Heart right ventricle (tissue), 16 donors: ENCODE measurements at regions not wholly inside any gene's neighbourhood (a gene's known extent, or its start where the extent isn't known, plus 50 kb on each side); places are given as distances from the start of the nearest gene placed in this dataset.
A peak's percentile ranks its signal among the peaks of the same experiment; 100 is the strongest.

Source experiments
- ATAC-seq, 8 donors: fragments of 200-7000 bp; cut with Tn5 transposase; one replicate each; pipeline ENCODE4 v1.9.1; 2020; ENCODE audit warnings: mild to moderate bottlenecking in 8 of 8, moderate library complexity in 8 of 8, moderate number of reproducible peaks in 1 of 8
- DNase-seq, 2 donors: peaks; one replicate each; pipeline ENCODE4 v3.0.0-alpha.2; 2020
- H3K27ac ChIP-seq, 10 donors: fragments of 200-600 bp; sonication (generic) in 2 of 10; one replicate each; pipeline versions ENCODE4 v1.5.0 to v1.8.0; 2020 to 2022; ENCODE audit warnings: mild to moderate bottlenecking in 3 of 10
- H3K27me3 ChIP-seq, 7 donors: fragments of 200-600 bp; one replicate each; pipeline ENCODE4 v1.8.0; 2021 to 2022; ENCODE audit warnings: mild to moderate bottlenecking in 2 of 7
- H3K36me3 ChIP-seq, 9 donors: fragments of 200-600 bp; sonication (generic) in 1 of 9; one replicate each; pipeline versions ENCODE4 v1.5.0 to v1.8.0; 2020 to 2022; ENCODE audit warnings: mild to moderate bottlenecking in 2 of 9
- H3K4me1 ChIP-seq, 9 donors: fragments of 200-600 bp; sonication (generic) in 1 of 9; one replicate each; pipeline versions ENCODE4 v1.5.0 to v1.8.0; 2020 to 2022; ENCODE audit warnings: mild to moderate bottlenecking in 4 of 9
- H3K4me3 ChIP-seq, 10 donors: fragments of 200-600 bp; sonication (generic) in 2 of 10; one replicate each; pipeline versions ENCODE4 v1.5.0 to v1.8.0; 2020 to 2022; ENCODE audit warnings: mild to moderate bottlenecking in 7 of 10, moderate library complexity in 2 of 10
- H3K9me3 ChIP-seq, 11 donors: fragments of 200-600 bp in 10 of 11; sonication (generic) in 2 of 11; one replicate each; pipeline versions ENCODE4 v1.5.0 to v1.8.0; 2013 to 2022; ENCODE audit warnings: mild to moderate bottlenecking in 2 of 11, control low read depth in 1 of 11, moderate library complexity in 1 of 11
- CTCF ChIP-seq, 9 donors: fragments of 200-600 bp; sonication (generic) in 2 of 9; IDR thresholded peaks; one replicate each; pipeline versions ENCODE4 v1.5.0 to v1.8.0; 2021 to 2022; ENCODE audit warnings: antibody characterized with exemption in 9 of 9, mild to moderate bottlenecking in 5 of 9, moderate library complexity in 1 of 9
- WGBS, 2 donors: extraction: QIAGEN DNeasy Blood & Tissue Kit; methylation state at CpG; one replicate each; pipeline ENCODE4 v1.1.7; 2013; ENCODE audit warnings: inconsistent platforms in 1 of 2; 5-methylcytosine and 5-hydroxymethylcytosine counted together
- intact Hi-C, 10 donors: fragments of 100-400 bp; cut with DNase I; formaldehyde crosslinking; loops; one replicate each; pipeline versions ENCODE4 v1.11.1 to v1.14.2; 2022
- donor health status: Arrhythmogenic right ventricular cardiomyopathy.
- donor health status: ischemic (EF 13 %, LVEDD 7.1; RV severe dilation, severe dysfunction).
- donor health status: healthy with polysubstance abuse.
- donor health status: DM: no; HTN: yes; CAD: no.
- donor health status: DM: no; HTN: no; CAD: no.
- donor health status: ischemic (EF 25% LVEDD 6.9; RV normal size, moderate dysfunction).
- donor health status: ischemic (EF 25% LVEDD 5.7; RV mildly dilated, moderate dysfunction).
- donor health status: healthy.
- donor health status: DM: yes; HTN: yes; CAD: no.
- donor health status: Ischemic cardiomyopathy.
- donor health status: ischemic (EF 35%, LVEDD 5.7; RV mildly dilated, moderate dysfunction).
- donor health status: nonischemic (EF 11% LVEDD 7.7; RV severe dilation, severe dysfunction).
- donor health status: DM: yes; HTN: yes; CAD: no.
- donor health status: PGD.
- donor health status: ischemic (EF 29% LVEDD 5.4; RV normal size, mild dysfunction).
- donor health status: nonischemic (EF 23%, LVEDD 6.1; RV moderate dilation, normal function).

- 88 to 100% methylated on average over 1 of the region's 1 CpG for WGBS, 2 donors
- no peak for DNase-seq
- peaks cover 0 to 7% (median 2%) of the 10 kb centered on the region in 9 donors for H3K4me1 ChIP-seq
- peak in 7 of 8 donors; percentile 71 to 99 (median 82) for ATAC-seq
- TF ChIP-seq CTCF (IDR thresholded peaks at IDR 0.05): no peak
- no peaks in the 10 kb centered on the region for H3K27me3 ChIP-seq
- intact Hi-C loops: no loop called here
- H3K27ac ChIP-seq: no peak overlapping the region
- H3K36me3 ChIP-seq: no peaks in the 10 kb centered on the region
- H3K9me3 ChIP-seq: peaks cover 0 to 18% (median 0%) of the 10 kb centered on the region in 11 donors
- no peak overlapping the region for H3K4me3 ChIP-seq
Measured at GRCh38 chr3:40701016-40701588, 176.3 kb downstream of the ZNF621 start.

GRCh38 chr3:40704224-40704623, 179.5 kb downstream of the ZNF621 start:
- WGBS, 2 donors: 76 to 86% methylated on average over 1 of the region's 1 CpG
- Histone ChIP-seq H3K4me1 (peaks cover 0 to 4% (median 0%) of the 10 kb centered on the region in 9 donors), H3K27me3 (no peaks in the 10 kb centered on the region), H3K36me3 (no peaks in the 10 kb centered on the region), H3K4me3 (no peak overlapping the region), H3K9me3 (peaks cover 0 to 18% (median 0%) of the 10 kb centered on the region in 11 donors), H3K27ac (no peak overlapping the region)
- intact Hi-C loops: no loop called here
- DNase-seq (no peak), ATAC-seq (no peak)
- no peak for TF ChIP-seq CTCF (IDR thresholded peaks at IDR 0.05)

- H3K36me3 ChIP-seq: no peaks in the 10 kb centered on the region
- H3K9me3 ChIP-seq: peaks cover 0 to 18% (median 0%) of the 10 kb centered on the region in 11 donors
- intact Hi-C loops: no loop called here
- no peaks in the 10 kb centered on the region for H3K27me3 ChIP-seq
- no peak for DNase-seq
- TF ChIP-seq CTCF (IDR thresholded peaks at IDR 0.05): no peak
- H3K4me3 ChIP-seq: no peak overlapping the region
- H3K27ac ChIP-seq: no peak overlapping the region
- ATAC-seq: no peak
- peaks cover 0 to 4% (median 0%) of the 10 kb centered on the region in 9 donors for H3K4me1 ChIP-seq
Measured at GRCh38 chr3:40705663-40706062, 180.9 kb downstream of the ZNF621 start.

GRCh38 chr3:40713306-40713705, 188.5 kb downstream of the ZNF621 start:
- Histone ChIP-seq H3K4me1 (peaks cover 0 to 24% (median 18%) of the 10 kb centered on the region in 9 donors), H3K27me3 (no peaks in the 10 kb centered on the region), H3K9me3 (no peaks in the 10 kb centered on the region), H3K4me3 (no peak overlapping the region), H3K36me3 (no peaks in the 10 kb centered on the region), H3K27ac (peak overlapping the region in 1 of 10 donors; percentile 15)
- DNase-seq (no peak), ATAC-seq (peak; percentile 81 to 98 (median 94))
- no peak for TF ChIP-seq CTCF (IDR thresholded peaks at IDR 0.05)
- intact Hi-C loops: loop anchor here in 3 of 10 donors (10.0 kb wide), 2 partner anchors 129 to 481 kb away; partner anchors contain the start of gene CTNNB1 (in 2 of the 3)
